ENCODE measurements at regions not wholly inside any gene's neighbourhood (a gene's known extent, or its start where the extent isn't known, plus 50 kb on each side); places are given as distances from the start of the nearest gene placed in this dataset.

DNA sequence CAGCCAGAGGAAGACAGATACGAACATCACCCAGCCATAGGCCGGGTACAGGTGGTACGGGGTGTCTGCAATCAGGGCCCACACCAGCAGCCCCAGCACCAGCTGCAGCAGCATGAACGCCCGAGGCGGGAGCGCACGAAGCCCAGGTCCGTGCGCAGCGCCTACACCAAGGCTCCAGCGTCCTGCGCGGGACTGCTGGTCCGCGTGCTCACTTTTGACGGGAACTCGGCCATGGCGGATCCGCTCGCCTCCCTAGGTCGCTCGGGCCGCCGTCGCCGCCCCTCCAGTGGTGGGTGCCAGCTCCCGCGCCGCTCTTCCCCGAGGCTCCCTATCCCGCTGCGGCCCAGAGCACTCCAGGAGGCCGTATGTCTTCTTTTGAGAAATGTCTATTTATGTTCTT is 181.2 kb upstream of the DIPK2B start:
- H3K27me3 ChIP-seq (ENCODE audit: control insufficient read depth, insufficient read depth, low read length): no peaks in the 10 kb centered on the region
- TF ChIP-seq, protein P1, sequence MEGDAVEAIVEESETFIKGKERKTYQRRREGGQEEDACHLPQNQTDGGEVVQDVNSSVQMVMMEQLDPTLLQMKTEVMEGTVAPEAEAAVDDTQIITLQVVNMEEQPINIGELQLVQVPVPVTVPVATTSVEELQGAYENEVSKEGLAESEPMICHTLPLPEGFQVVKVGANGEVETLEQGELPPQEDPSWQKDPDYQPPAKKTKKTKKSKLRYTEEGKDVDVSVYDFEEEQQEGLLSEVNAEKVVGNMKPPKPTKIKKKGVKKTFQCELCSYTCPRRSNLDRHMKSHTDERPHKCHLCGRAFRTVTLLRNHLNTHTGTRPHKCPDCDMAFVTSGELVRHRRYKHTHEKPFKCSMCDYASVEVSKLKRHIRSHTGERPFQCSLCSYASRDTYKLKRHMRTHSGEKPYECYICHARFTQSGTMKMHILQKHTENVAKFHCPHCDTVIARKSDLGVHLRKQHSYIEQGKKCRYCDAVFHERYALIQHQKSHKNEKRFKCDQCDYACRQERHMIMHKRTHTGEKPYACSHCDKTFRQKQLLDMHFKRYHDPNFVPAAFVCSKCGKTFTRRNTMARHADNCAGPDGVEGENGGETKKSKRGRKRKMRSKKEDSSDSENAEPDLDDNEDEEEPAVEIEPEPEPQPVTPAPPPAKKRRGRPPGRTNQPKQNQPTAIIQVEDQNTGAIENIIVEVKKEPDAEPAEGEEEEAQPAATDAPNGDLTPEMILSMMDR (IDR thresholded peaks at IDR 0.05; ENCODE audit: insufficient read depth, low read length, poor library complexity, severe bottlenecking): no peak
- no peak for DNase-seq (ENCODE audit: low read depth)
- H3K4me3 ChIP-seq (ENCODE audit: low read depth, low read length): no peak overlapping the region
- no peaks in the 10 kb centered on the region for H3K36me3 ChIP-seq (ENCODE audit: control insufficient read depth, insufficient read depth, low read length)

GRCh38 chrX:45381366-45381765 is 180.7 kb upstream of the DIPK2B start:
- TF ChIP-seq, protein P1 (IDR thresholded peaks at IDR 0.05; ENCODE audit: insufficient read depth, low read length, poor library complexity, severe bottlenecking): no peak

GRCh38 chrX:45379236-45379635 is 178.6 kb upstream of the DIPK2B start:
- H3K27me3 ChIP-seq (ENCODE audit: control insufficient read depth, insufficient read depth, low read length): no peaks in the 10 kb centered on the region
- DNase-seq (ENCODE audit: low read depth): no peak
- TF ChIP-seq, protein P1 (IDR thresholded peaks at IDR 0.05; ENCODE audit: insufficient read depth, low read length, poor library complexity, severe bottlenecking): no peak
- H3K36me3 ChIP-seq (ENCODE audit: control insufficient read depth, insufficient read depth, low read length): no peaks in the 10 kb centered on the region
- no peak overlapping the region for H3K4me3 ChIP-seq (ENCODE audit: low read depth, low read length)

More at GRCh38 chrX:45381366-45381765, 180.7 kb upstream of the DIPK2B start:
- H3K4me3 ChIP-seq (ENCODE audit: low read depth, low read length): no peak overlapping the region
- no peaks in the 10 kb centered on the region for H3K27me3 ChIP-seq (ENCODE audit: control insufficient read depth, insufficient read depth, low read length)
- DNase-seq (ENCODE audit: low read depth): no peak
- no peaks in the 10 kb centered on the region for H3K36me3 ChIP-seq (ENCODE audit: control insufficient read depth, insufficient read depth, low read length)

GRCh38 chrX:45372151-45372550 is 171.5 kb upstream of the DIPK2B start:
- no peaks in the 10 kb centered on the region for H3K27me3 ChIP-seq (ENCODE audit: control insufficient read depth, insufficient read depth, low read length)
- H3K36me3 ChIP-seq (ENCODE audit: control insufficient read depth, insufficient read depth, low read length): no peaks in the 10 kb centered on the region
- no peak overlapping the region for H3K4me3 ChIP-seq (ENCODE audit: low read depth, low read length)
- TF ChIP-seq, protein P1 (IDR thresholded peaks at IDR 0.05; ENCODE audit: insufficient read depth, low read length, poor library complexity, severe bottlenecking): no peak
- DNase-seq (ENCODE audit: low read depth): no peak

- TF ChIP-seq, protein P1 (IDR thresholded peaks at IDR 0.05; ENCODE audit: insufficient read depth, low read length, poor library complexity, severe bottlenecking): no peak
- H3K27me3 ChIP-seq (ENCODE audit: control insufficient read depth, insufficient read depth, low read length): no peaks in the 10 kb centered on the region
- no peak overlapping the region for H3K4me3 ChIP-seq (ENCODE audit: low read depth, low read length)
- no peaks in the 10 kb centered on the region for H3K36me3 ChIP-seq (ENCODE audit: control insufficient read depth, insufficient read depth, low read length)
- no peak for DNase-seq (ENCODE audit: low read depth)
These were observed 168.0 kb upstream of the DIPK2B start for GRCh38 chrX:45368705-45369104.

DNA sequence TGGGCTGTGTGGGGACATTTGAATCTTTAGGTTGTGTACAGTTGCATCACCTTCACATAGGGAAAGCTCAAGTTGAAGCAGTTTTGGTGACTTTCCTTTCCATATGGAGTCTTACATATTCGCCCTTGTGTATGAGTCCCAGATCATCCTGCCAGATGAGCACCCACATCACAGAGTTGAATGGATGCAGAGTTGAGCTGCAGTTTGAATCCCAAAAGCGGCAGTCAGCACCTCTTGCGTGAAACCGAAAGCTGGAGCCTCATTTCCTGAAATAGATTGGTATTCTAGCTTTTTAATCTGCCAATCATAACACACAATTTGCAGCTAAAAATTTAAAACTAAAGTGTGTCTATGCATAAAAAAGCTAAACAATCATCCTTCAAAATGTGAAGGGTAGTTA is 162.9 kb upstream of the DIPK2B start:
- no peak for DNase-seq (ENCODE audit: low read depth)
- Histone ChIP-seq H3K27me3 (ENCODE audit: control insufficient read depth, insufficient read depth, low read length) (no peaks in the 10 kb centered on the region), H3K4me3 (ENCODE audit: low read depth, low read length) (no peak overlapping the region), H3K36me3 (ENCODE audit: control insufficient read depth, insufficient read depth, low read length) (no peaks in the 10 kb centered on the region)
- TF ChIP-seq, protein P1 (IDR thresholded peaks at IDR 0.05; ENCODE audit: insufficient read depth, low read length, poor library complexity, severe bottlenecking): no peak

All from kidney epithelial cell (primary cell).